Mucosa of rectum (tissue), 2 donors: ENCODE measurements at regions not wholly inside any gene's neighbourhood (a gene's known extent, or its start where the extent isn't known, plus 50 kb on each side); places are given as distances from the start of the nearest gene placed in this dataset.

Experiments
- H3K27ac ChIP-seq, 2 donors: one replicate each; pipeline ENCODE4 v1.7.0; 2013; ENCODE audit warnings: inconsistent platforms in 2 of 2, low read depth in 2 of 2, low read length in 2 of 2
- H3K27me3 ChIP-seq, 2 donors: one replicate each; pipeline ENCODE4 v1.7.0; 2013; ENCODE audit warnings: low read length in 2 of 2; ENCODE audit not compliant: control insufficient read depth in 2 of 2, insufficient read depth in 2 of 2
- H3K36me3 ChIP-seq, 2 donors: one replicate each; pipeline ENCODE4 v1.7.0; 2013; ENCODE audit warnings: low read length in 2 of 2; ENCODE audit not compliant: control insufficient read depth in 2 of 2, insufficient read depth in 2 of 2
- H3K4me1 ChIP-seq, 2 donors: one replicate each; pipeline ENCODE4 v1.7.0; 2013; ENCODE audit warnings: low read length in 2 of 2, mild to moderate bottlenecking in 1 of 2; ENCODE audit not compliant: control insufficient read depth in 2 of 2, insufficient read depth in 2 of 2
- H3K4me3 ChIP-seq, 2 donors: one replicate each; pipeline ENCODE4 v1.7.0; 2013; ENCODE audit warnings: low read length in 2 of 2
- H3K9ac ChIP-seq, 2 donors: one replicate each; pipeline ENCODE4 v1.7.0; 2013; ENCODE audit warnings: low read length in 2 of 2, low read depth in 1 of 2, mild to moderate bottlenecking in 1 of 2
- H3K9me3 ChIP-seq, 2 donors: one replicate each; pipeline ENCODE4 v1.7.0; 2013; ENCODE audit warnings: low read length in 2 of 2; ENCODE audit not compliant: control insufficient read depth in 2 of 2
- donor health status: healthy.
- donor health status: Normal muscosa, but diverticular disease.

DNA sequence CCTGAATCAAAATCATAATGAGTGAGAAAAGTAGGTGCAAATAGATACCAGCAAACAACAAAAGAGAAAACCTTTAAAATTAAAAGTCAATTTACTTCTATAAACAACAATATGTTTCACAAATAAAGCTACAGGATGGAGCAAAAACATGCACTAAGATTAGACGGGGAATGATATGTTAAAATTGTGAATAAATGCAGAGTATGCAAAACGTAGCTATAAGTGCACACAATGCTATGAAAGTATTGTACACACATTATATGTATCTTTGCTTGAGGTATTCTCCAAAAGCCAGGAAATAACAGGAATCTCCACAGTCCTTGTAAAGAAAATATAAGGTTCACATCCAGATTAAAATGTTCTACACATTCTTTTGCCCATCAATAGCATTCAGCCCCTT, 523.9 kb downstream of the EFNB2 start:
- Histone ChIP-seq H3K4me1 (no peaks in the 10 kb centered on the region), H3K36me3 (no peaks in the 10 kb centered on the region), H3K9ac (no peak overlapping the region), H3K27me3 (no peaks in the 10 kb centered on the region), H3K4me3 (no peak overlapping the region), H3K9me3 (no peaks in the 10 kb centered on the region), H3K27ac (no peak overlapping the region)

DNA sequence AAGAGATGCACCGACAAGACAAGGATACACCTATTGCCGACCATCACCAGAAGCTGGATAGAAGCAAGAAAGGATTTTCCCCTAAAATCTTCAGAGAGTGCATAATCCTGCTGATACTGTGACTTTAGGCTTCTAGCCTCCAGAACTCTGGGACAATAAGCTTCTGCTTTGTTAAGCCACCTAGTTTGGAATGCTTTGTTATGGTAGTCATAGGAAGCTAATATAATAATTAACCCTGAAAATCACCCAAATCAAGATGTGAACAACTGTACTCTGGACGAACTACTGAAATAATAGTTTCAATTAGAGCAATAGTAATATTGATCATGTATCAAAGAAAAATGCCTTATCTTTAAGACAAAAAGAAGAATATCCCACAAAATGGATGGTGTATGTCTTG, 524.6 kb downstream of the EFNB2 start:
- Histone ChIP-seq H3K4me1 (no peaks in the 10 kb centered on the region), H3K36me3 (no peaks in the 10 kb centered on the region), H3K27me3 (no peaks in the 10 kb centered on the region), H3K27ac (no peak overlapping the region), H3K4me3 (no peak overlapping the region), H3K9me3 (no peaks in the 10 kb centered on the region), H3K9ac (no peak overlapping the region)

DNA sequence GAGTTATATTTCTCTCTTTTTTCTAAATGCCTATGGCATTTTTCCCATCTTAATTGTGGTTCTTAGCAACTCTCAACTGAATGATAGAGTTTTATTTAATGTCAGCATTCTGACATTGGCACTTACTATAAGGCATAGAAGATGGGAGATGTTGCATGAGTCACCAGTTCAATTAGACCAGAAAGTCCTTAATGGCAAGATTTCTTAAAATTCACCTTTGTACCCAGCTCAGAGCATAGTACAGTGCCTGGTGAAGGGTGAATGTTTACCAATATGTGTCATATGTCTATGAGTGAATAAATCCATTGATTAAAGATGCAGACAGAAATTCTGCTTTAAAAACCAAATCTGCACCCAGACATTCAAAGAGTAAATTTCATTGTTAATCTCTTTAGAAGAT, 526.9 kb downstream of the EFNB2 start:
- no peak overlapping the region for H3K9ac ChIP-seq
- no peaks in the 10 kb centered on the region for H3K9me3 ChIP-seq
- no peaks in the 10 kb centered on the region for H3K4me1 ChIP-seq
- H3K27ac ChIP-seq: no peak overlapping the region
- no peaks in the 10 kb centered on the region for H3K27me3 ChIP-seq
- H3K4me3 ChIP-seq: no peak overlapping the region
- no peaks in the 10 kb centered on the region for H3K36me3 ChIP-seq

DNA sequence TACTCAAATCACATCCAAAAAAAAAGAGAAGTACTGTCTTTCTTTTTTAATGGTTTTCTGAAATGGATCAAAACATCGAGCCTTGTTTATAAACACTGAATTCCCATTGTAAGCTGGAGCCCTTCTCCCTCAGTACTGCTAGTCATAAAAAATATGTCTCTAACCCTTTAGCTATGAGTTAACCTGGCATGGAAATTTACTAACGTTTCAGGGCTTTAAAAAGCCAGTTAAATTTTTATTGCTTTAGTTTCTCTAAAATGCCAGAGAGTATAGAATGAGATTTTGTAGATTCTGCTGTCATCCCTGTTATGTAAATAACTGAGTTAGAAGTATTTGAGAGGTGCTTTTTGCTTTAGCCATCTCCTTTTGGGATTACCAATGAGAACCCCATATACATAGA, 528.3 kb downstream of the EFNB2 start:
- Histone ChIP-seq H3K4me1 (no peaks in the 10 kb centered on the region), H3K27me3 (no peaks in the 10 kb centered on the region), H3K4me3 (no peak overlapping the region), H3K36me3 (no peaks in the 10 kb centered on the region), H3K27ac (no peak overlapping the region), H3K9me3 (no peaks in the 10 kb centered on the region), H3K9ac (no peak overlapping the region)

DNA sequence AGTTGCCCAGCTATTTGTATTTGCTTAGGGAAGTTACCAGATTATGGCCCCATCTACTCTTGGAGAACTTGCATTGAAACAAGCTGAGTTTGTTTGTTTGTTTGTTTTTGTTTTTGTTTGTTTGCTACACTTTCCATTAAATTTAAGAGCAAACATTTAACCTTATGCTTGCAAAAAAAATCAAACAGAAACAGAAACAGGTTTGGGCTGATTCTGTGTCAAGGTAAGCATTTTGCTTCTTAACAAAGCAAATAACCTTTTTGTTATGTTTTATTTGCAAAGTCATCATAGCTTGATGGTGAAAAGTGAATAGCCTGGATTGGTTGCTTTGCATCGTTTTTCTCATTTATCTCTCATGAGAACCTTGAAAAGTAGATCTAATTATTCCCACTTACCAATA, 531.8 kb downstream of the EFNB2 start:
- no peak overlapping the region for H3K4me3 ChIP-seq
- no peaks in the 10 kb centered on the region for H3K36me3 ChIP-seq
- no peaks in the 10 kb centered on the region for H3K27me3 ChIP-seq
- H3K27ac ChIP-seq: no peak overlapping the region
- no peaks in the 10 kb centered on the region for H3K9me3 ChIP-seq
- no peak overlapping the region for H3K9ac ChIP-seq
- no peaks in the 10 kb centered on the region for H3K4me1 ChIP-seq

DNA sequence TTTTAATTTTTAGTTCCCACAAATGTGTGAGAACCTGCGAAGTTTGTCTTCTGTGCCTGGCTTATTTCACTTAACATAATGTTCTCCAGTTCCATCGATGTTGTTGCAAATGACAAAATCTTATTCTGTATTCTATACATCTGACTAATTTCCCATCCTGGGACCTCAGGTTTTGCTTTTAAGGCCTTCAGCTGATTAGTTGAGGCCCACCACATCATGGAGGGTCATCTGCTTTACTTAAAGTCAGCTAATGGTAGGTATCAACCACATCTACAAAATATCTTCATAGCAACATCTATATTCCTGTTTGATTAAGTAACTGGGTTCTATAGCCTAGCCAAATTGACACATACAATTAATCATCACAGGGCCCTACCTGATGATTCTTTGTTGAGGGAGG, 534.0 kb downstream of the EFNB2 start:
- no peaks in the 10 kb centered on the region for H3K9me3 ChIP-seq
- H3K27ac ChIP-seq: no peak overlapping the region
- no peaks in the 10 kb centered on the region for H3K27me3 ChIP-seq
- H3K4me3 ChIP-seq: no peak overlapping the region
- no peaks in the 10 kb centered on the region for H3K4me1 ChIP-seq
- H3K9ac ChIP-seq: no peak overlapping the region
- no peaks in the 10 kb centered on the region for H3K36me3 ChIP-seq

DNA sequence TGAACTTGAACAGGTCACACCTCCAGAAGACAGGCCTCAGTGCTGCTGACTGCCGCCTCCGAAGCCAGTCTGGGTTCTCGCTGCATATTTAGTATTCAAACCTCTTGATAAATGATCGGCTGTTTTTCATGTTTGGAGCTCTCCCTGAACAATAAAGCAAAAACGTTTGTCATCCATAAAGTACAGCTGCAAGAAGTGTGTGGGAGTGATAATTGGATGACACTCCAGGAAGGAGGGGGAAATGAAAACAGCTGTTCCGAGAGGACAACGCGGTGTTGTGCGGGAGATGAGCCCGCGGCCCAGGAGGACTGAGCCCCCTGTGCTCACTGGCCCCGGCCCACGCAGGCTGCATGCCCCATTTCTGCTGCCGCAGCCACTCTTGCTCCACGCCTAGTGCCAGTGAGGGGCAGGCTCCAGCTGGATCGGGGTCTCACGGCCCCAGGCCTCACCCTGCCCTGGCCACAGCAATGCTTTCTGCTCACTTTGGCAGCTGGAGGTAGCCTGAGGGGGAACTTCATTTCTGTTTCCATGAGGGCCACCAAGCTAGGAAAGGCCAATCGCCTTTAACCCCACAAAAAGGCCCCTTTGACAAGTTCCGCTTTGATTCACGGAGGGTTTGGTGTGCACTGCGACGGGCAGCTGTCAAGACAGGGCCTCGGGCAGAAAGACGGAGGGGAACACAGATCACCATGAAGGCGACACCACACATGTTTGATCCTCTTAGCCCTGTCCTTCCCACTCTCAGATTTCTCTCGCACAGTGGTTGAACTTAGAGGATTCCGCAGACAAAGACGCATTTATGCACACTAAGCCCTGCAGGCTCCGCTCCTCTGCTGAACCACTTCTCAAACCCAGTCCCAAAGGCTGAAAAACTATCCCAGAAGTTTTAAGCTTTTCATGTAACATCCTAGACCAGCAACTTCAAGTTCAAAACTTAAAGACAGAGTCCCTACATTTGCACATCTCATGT, 537.6 kb downstream of the EFNB2 start:
- Histone ChIP-seq H3K9ac (no peak overlapping the region), H3K27me3 (no peaks in the 10 kb centered on the region), H3K4me3 (no peak overlapping the region), H3K36me3 (no peaks in the 10 kb centered on the region), H3K4me1 (no peaks in the 10 kb centered on the region), H3K27ac (no peak overlapping the region), H3K9me3 (no peaks in the 10 kb centered on the region)

DNA sequence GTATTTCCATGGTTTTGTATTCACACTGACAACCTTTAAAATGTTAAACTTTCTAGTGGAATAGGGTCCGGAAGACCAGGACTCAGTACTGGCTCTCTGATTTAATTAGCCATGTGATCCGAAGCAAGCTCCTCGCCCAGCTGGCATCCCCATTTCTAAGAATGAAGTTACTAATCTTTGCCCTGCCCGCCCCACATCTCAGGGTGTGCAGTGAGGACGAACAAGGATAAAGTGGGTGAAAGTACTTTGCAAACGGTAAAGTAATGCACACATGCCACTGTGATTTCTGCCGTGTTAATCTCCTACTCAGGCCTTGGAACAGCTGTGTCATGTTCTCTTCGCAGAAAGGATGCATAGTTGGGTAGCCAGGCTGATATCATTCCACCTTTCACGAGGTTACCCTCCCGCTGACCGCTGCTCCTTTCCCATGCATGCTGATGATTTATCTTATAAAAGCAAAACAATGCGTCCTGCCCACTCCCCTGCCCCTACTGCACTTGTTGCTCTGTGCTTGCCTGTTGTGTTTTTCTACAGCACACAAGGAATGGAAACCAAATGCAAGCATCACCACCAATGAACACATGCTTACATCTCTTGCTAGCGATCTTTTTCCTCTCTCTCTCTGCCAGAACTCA, 539.0 kb downstream of the EFNB2 start:
- no peak overlapping the region for H3K4me3 ChIP-seq
- no peaks in the 10 kb centered on the region for H3K36me3 ChIP-seq
- peaks cover 0 to 2% of the 10 kb centered on the region in 2 donors for H3K4me1 ChIP-seq
- H3K9me3 ChIP-seq: no peaks in the 10 kb centered on the region
- H3K27ac ChIP-seq: no peak overlapping the region
- H3K9ac ChIP-seq: no peak overlapping the region
- no peaks in the 10 kb centered on the region for H3K27me3 ChIP-seq

DNA sequence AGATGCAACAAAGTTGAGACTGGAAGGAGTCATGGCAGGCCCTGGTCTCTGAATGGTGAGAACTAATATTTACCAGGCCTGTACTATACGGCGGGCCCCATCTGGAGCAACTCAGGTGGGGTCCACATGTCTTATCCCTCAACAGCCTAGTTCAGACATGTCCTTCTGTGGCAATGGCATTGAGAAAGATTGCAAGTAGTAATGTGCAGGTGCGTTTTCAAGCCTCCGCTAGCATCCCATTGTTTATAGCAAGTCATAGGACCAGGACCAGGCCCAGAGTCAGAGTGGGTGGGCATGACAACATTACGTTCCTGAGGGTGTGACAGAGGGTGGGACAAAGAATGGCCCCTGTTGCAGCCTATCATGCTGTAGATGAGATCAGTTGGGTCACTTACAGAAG, 541.1 kb downstream of the EFNB2 start:
- Histone ChIP-seq H3K4me3 (no peak overlapping the region), H3K9ac (no peak overlapping the region), H3K9me3 (no peaks in the 10 kb centered on the region), H3K27me3 (no peaks in the 10 kb centered on the region), H3K4me1 (peaks cover 0 to 3% of the 10 kb centered on the region in 2 donors), H3K27ac (no peak overlapping the region), H3K36me3 (no peaks in the 10 kb centered on the region)

DNA sequence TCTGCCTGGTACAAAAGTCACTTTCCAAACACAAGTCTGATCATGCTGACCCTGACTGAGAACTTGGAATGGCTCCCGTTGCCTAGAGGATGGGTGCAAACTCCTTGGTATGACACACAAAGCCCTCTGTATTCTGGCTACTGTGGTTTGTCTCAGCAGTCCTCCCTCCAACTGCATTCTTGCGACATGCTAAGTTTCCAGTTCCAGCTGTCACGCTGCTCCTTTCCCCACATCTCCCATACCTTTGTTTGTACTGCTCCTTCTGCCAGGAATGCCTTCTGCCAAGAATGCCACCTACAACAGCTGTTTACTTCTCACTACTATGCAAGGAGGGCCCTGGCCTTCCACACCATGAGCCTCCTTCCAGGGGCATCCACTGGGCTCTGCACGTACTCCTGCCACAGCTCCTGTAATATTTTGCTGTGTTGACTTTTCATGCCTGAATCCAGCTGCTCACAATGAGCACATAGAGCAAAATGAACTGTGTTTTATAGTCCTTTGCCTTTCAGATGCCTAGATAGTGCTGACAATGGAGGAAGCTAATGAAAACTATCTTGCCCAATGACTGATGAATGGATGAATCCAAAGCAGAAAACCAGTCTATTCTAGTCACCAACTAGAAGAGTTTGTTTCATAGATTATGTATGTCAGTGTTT, 543.7 kb downstream of the EFNB2 start:
- peaks cover 0 to 3% of the 10 kb centered on the region in 2 donors for H3K4me1 ChIP-seq
- no peak overlapping the region for H3K9ac ChIP-seq
- H3K36me3 ChIP-seq: no peaks in the 10 kb centered on the region
- H3K4me3 ChIP-seq: no peak overlapping the region
- no peaks in the 10 kb centered on the region for H3K27me3 ChIP-seq
- H3K9me3 ChIP-seq: no peaks in the 10 kb centered on the region
- no peak overlapping the region for H3K27ac ChIP-seq
